ENCODE measurements at regions not wholly inside any gene's neighbourhood (a gene's known extent, or its start where the extent isn't known, plus 50 kb on each side); places are given as distances from the start of the nearest gene placed in this dataset.

DNA sequence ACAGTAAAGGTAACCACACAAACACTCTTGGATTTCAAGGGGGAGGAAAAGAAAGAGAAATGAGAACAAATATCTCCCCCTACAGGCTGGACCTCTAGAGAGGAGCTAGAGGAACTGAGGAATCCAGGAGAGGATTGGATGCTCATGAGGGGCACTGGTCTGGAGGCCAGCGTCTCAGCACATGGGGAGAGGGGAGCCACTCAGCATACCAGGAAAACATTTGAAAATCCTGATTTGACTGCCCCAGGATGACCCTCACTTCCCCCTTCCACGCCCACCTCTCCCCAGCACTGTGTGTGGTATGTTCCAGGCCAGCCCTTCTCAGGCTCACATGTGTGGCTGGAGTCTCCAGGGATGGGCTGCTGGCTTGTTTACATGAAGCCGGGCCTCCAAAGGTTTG is 396.8 kb upstream of the ID2 start:
- no peak for TF ChIP-seq POLR2A (IDR thresholded peaks at IDR 0.05)
- TF ChIP-seq, protein P1, sequence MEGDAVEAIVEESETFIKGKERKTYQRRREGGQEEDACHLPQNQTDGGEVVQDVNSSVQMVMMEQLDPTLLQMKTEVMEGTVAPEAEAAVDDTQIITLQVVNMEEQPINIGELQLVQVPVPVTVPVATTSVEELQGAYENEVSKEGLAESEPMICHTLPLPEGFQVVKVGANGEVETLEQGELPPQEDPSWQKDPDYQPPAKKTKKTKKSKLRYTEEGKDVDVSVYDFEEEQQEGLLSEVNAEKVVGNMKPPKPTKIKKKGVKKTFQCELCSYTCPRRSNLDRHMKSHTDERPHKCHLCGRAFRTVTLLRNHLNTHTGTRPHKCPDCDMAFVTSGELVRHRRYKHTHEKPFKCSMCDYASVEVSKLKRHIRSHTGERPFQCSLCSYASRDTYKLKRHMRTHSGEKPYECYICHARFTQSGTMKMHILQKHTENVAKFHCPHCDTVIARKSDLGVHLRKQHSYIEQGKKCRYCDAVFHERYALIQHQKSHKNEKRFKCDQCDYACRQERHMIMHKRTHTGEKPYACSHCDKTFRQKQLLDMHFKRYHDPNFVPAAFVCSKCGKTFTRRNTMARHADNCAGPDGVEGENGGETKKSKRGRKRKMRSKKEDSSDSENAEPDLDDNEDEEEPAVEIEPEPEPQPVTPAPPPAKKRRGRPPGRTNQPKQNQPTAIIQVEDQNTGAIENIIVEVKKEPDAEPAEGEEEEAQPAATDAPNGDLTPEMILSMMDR (IDR thresholded peaks at IDR 0.05), result no peak
